ENCODE measurements at regions not wholly inside any gene's neighbourhood (a gene's known extent, or its start where the extent isn't known, plus 50 kb on each side); places are given as distances from the start of the nearest gene placed in this dataset.
"Not testable (repeated sequence)": the region's sequence is repeated elsewhere in the genome, so short reads cannot be mapped to it uniquely, and the experiment has no call there.

DNA sequence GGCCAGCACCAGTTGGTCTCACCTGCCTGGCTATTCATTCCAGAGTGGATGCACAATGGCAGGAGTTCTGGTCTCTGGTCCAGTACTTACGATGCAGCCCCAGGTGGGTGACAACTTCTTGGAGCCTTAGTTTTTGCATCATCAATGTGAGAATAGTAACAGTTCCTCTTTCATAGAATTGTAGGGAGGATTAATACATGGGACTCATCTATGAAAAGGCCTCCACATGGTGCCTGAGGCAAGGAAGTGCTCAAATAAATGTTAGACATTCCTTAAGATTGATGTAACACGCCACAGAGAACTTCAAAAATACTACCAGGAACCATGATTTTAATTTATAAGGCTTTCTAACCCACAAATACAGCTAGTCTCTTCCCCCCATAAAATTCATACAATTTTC lies 120.1 kb upstream of the CHST15 start:
- no peak for DNase-seq (ENCODE audit: low spot score)

DNA sequence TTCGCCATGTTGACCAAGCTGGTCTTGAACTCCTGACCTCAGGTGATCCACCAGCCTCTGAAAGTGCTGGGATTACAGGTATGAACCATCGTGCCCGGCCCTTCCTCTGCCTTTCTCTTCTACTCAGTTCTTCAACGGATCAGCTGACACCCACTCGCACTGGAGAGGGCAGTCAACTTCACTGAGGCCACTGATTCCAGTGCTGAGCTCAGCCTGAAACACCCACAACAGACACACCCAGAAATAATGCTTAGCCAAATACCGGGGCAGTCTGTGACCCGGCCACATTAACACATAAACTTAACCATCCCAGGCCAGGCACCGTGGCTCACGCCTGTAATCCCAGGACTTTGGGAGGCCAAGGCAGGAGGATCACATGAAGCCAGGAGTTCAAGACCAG lies 119.3 kb upstream of the CHST15 start:
- no peak for DNase-seq (ENCODE audit: low spot score)

DNA sequence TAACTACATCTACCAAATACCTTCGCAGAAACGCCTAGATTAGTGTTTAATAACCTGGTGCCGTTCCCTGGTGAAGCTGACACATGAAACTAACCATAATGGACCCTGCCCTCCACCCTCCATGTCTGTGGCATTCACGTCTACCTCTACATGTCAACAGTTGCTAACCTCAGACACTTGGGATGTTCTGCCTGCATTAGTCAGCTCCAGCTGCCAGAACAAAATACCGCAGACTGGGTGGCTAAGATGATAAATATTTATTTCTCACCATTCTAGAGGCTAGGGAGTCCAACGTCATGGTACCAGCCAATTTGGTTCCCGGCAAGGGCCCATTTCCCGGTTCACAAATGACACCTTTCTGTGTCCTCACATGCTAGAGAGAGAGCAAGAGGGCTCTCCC lies 118.5 kb upstream of the CHST15 start:
- no peak for DNase-seq (ENCODE audit: low spot score)

- no peak for DNase-seq (ENCODE audit: low spot score)
These were observed 116.9 kb upstream of the CHST15 start for GRCh38 chr10:124210263-124210662.

GRCh38 chr10:124207391-124207790 lies 114.0 kb upstream of the CHST15 start:
- no peak for DNase-seq (ENCODE audit: low spot score)

DNA sequence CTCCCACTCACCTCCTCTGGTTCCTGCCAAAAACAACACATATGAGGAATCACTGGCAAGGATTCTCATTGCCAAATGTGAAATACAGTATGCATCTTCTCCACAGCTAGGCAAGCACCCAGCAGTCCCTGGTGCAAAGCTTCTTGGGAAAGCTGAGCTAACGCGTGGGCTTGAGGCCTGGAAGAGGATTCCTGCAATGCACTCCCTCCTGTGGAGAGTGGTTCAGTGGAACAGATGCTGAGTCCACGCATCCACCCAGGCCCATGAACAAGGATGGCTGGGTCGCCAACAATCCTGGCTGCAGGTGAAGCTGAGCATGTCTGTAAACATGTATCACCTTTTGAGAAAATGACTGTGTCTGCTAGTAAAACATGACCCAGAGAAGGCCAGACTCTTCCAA lies 113.2 kb upstream of the CHST15 start:
- DNase-seq (ENCODE audit: low spot score): no peak

DNA sequence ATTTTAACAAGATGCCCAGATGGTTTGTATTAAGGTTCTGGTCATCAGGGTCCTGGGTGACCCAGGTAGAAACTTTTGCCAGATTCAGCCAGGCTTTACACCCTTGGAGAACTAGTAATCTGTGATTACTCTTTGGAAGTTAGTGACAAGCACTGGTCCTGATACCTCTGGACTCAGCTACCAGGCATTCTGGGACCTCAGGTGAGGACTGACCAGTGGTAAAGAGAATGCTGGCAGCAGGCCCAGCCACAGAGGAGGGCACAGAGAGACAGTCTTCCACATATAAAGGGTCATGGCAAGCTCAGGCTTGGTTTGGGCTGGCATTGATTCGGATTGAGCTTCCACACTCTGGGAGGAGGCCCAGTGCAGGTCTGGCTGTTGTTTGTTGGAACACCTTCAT lies 112.0 kb upstream of the CHST15 start:
- DNase-seq (ENCODE audit: low spot score): no peak

- no peak for DNase-seq (ENCODE audit: low spot score)
These were observed 111.3 kb upstream of the CHST15 start for GRCh38 chr10:124204726-124205125.

- no peak for DNase-seq (ENCODE audit: low spot score)
These were observed 106.6 kb upstream of the CHST15 start for GRCh38 chr10:124200011-124200410.

GRCh38 chr10:124198871-124199270 lies 105.5 kb upstream of the CHST15 start:
- DNase-seq (ENCODE audit: low spot score): no peak

DNA sequence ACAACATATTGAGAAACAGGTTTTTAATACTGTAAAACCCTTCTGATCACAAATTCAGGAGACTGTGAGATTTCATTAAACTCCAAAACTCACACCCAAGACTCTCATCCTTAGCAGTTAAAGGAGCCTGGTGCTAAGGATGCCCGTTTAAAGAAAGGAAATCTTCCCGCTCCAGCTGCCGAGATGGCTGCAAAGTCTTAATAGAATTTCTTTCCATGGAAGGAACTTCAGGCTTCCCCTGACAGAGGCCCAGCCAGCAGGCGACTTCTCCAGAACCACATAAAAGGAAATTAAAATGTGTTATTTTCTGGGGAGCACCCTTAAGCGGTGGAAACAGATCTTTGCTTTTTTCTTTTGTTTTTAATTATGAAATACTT lies 104.7 kb upstream of the CHST15 start:
- DNase-seq (ENCODE audit: low spot score): no peak

- DNase-seq (ENCODE audit: low spot score): peak; percentile 46
These were observed 104.2 kb upstream of the CHST15 start for GRCh38 chr10:124197371-124198124.

DNA sequence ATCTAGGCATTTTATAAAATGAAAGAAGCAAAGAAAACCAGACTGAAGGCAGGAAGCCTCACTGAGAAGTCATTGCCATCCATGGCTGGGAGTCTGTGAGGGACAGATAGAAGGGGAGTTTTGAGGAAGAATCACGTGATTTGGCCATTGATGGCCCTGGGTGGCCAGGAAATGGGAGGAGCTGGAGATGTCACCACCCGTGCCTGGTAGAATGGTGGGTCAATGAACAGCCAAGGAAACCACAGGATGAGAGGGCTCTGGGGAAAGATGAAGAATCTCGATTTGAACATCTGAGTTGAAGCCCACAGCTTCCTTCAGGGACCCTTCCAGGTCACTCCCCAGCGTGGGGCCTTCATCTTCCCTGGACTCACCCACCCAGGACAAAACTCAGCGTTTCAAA lies 103.3 kb upstream of the CHST15 start:
- no peak for DNase-seq (ENCODE audit: low spot score)

- no peak for DNase-seq (ENCODE audit: low spot score)
These were observed 100.9 kb upstream of the CHST15 start for GRCh38 chr10:124194199-124194824.

- no peak for DNase-seq (ENCODE audit: low spot score)
These were observed 99.9 kb upstream of the CHST15 start for GRCh38 chr10:124193309-124193696.

DNA sequence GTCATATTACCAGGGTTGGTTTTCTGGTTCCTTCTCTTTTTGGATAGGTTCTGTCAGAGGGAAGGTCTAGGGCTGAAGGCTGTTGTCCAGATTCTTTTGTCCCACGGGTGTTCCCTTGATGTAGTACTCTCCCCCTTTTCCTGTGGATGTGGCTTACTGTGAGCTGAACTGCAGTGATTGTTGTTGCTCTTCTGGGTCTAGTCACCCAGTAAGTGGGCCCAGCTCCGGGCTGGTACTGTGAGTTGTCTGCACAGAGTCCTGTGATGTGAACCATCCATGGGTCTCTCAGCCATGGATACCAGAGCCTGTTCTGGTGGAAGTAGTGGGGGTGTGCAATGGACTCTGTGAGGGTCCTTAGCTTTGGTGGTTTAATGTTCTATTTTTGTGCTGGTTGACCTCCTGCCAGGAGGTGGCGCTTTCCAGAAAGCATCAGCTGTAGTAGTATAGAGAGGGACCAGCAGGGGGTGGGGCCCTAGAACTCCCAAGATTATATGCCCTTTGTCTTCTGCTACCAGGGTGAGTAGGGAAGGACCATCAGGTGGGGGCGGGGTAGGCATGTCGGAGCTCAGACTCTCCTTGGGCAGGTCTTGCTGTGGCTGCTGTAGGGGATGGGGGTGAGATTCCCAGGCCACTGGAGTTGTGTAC lies 99.4 kb upstream of the CHST15 start:
- DNase-seq (ENCODE audit: low spot score): not testable (repeated sequence)

DNA sequence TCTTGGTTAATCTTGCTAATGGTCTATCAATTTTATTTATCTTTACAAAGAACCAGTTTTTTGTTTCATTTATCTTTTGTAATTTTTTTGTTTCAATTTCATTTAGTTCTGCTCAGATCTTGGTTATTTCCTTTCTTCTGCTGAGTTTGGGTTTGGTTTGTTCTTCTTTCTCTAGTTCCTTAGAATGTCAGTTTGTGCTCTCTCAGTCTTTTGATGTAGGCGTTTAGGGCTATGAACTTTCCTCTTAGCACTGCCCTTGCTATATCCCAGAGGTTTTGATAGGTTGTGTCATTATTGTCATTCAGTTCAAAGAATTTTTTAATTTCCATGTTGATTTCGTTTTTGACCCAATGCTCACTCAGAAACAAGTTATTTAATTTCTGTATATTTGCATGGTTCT lies 97.1 kb upstream of the CHST15 start:
- DNase-seq (ENCODE audit: low spot score): not testable (repeated sequence)

GRCh38 chr10:124186956-124187355 lies 93.6 kb upstream of the CHST15 start:
- no peak for DNase-seq (ENCODE audit: low spot score)

DNA sequence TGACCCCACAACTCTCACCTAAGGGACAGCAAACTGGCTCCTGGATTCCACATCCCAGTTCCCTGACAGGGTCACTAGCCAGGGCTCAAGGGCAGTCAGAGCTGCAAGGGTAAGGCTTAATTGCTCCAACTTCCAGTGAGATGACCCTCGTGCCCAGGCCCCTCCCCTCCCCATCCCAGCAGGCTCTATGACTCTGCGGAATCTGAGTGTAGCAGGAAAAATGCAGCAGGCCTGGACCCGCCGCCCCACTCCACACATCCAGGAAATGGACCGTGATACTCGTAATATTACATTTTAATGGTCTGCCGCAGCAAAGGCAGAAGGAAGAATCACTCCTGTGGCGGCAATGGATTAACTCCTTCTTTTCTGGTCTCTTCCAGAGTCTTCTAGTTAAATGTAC lies 91.7 kb upstream of the CHST15 start:
- no peak for DNase-seq (ENCODE audit: low spot score)

- no peak for DNase-seq (ENCODE audit: low spot score)
These were observed 90.9 kb upstream of the CHST15 start for GRCh38 chr10:124184208-124184830.

- no peak for DNase-seq (ENCODE audit: low spot score)
These were observed 90.2 kb upstream of the CHST15 start for GRCh38 chr10:124183617-124184016.

GRCh38 chr10:124182088-124182541 lies 88.7 kb upstream of the CHST15 start:
- DNase-seq (ENCODE audit: low spot score): no peak

- DNase-seq (ENCODE audit: low spot score): no peak
These were observed 88.3 kb upstream of the CHST15 start for GRCh38 chr10:124181656-124182055.
